NCI-H2107 treated with DMSO at 0.1 percent for 48 hours (cell line): ENCODE measurements at regions not wholly inside any gene's neighbourhood (a gene's known extent, or its start where the extent isn't known, plus 50 kb on each side); places are given as distances from the start of the nearest gene placed in this dataset.
"Not testable (repeated sequence)": the region's sequence is repeated elsewhere in the genome, so short reads cannot be mapped to it uniquely, and the experiment has no call there.

Experiments
- DNase-seq: peaks from one replicate; lab custom pipeline; 2025; ENCODE audit not compliant: unreplicated experiment; lab: John Stamatoyannopoulos, UW

GRCh38 chr13:102538938-102539337, 57.8 kb upstream of the TPP2 start:
- DNase-seq, result no peak

GRCh38 chr13:102536695-102537485, 59.9 kb upstream of the TPP2 start:
- no peak for DNase-seq

DNA sequence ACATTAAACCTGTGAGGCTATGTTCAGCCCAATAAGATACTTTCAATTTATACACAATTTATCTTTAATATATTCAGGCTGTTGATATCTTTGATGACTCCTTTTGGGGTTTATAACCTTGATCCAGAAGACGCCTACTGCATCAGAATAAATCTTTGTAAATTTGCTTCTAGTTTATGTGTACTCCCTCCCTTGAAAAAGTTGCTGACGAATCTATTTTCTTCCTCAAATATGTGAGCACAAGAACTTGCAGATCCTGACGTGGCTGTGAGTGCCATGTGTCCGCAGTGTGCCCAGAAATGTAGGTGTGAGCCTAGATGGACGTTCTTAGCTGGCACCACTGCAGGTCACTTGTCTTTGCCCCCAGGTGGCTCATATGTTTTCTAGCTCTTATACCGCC, 60.6 kb upstream of the TPP2 start:
- DNase-seq, result no peak

DNA sequence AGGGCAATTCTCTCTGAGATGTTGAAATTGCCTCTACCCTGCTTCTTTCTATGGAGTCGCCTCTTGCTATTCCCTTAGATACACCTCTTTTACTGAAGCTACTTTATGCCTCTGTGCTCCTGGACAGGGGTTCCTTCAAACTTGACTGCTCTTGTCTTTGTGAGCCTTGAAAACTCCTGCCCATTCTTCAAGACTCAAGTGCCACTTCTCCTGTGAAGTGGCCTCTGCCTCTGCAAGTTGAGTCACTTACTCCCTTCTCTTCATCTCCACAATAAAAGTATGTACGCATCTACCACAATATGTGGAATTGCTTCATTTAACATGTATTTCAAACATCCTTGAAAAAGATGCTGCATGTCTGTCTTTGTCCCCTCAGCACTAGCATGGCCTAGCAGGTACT, 66.0 kb upstream of the TPP2 start:
- DNase-seq, result no peak

- not testable (repeated sequence) for DNase-seq
Observed at GRCh38 chr13:102522251-102522650, 74.5 kb upstream of the TPP2 start.

- DNase-seq, result no peak
Observed at GRCh38 chr13:102517959-102518358, 78.8 kb upstream of the TPP2 start.

DNA sequence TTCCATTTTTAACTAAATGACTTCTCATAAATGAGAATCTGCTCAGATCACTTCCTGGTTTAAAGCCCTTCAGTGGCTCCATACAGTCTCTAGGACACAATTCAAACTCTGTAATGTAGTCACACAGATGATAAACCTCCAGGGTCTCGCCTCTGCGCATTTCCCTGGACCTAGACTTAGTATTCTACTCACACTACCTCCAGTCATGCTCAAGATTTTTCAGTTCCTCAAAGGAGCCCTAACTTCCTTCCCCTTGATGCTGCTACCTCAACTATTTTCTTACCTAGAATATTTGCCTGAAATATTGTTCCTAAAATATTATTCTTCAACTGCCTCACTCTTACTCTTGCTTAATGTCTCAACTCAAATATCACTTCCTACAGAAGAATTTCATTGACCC, 86.7 kb upstream of the TPP2 start:
- no peak for DNase-seq

DNA sequence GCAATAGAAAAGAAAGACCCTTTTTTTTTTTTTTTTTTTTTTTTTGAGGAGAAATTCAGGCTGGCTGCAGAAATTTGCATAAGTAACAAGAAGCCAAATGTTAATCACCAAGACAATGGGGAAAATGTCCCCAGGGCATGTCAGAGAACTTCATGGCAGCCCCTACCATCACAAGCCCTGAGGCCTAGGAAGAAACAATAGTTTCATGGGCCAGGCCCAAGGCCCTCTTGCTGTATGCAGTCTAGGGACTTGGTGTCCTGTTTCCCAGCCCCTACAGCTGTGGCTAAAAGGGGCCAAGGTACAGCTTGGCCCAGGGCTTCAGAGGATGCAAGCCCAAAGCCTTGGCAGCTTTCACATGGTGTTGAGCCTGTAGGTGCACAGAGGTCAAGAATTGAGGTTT, 88.4 kb upstream of the TPP2 start:
- no peak for DNase-seq

- no peak for DNase-seq
Observed at GRCh38 chr13:102504002-102504401, 92.8 kb upstream of the TPP2 start.

DNA sequence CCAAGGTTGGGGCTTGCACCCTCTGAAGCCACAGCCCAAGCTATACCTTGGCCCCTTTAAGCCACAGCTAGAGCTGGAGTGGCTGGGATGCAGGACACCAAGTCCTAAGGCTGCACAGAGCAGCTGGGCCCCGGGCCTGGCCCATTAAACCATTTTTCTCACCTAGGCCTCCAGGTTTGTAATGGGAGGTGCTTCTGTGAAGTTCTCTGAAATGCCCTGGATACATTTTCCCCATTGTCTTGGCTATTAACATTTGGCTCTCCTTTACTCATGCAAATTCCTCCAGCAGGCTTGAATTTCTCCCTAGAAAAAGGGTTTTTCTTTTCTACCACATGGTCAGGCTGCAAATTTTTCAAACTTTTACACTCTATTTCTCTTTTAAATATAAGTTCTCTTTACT, 93.8 kb upstream of the FGF14 start:
- DNase-seq, result no peak

GRCh38 chr13:102487330-102487729, 85.5 kb upstream of the FGF14 start:
- DNase-seq, result no peak

- DNase-seq, result peak; percentile 10
Observed at GRCh38 chr13:102484329-102484728, 82.5 kb upstream of the FGF14 start.

DNA sequence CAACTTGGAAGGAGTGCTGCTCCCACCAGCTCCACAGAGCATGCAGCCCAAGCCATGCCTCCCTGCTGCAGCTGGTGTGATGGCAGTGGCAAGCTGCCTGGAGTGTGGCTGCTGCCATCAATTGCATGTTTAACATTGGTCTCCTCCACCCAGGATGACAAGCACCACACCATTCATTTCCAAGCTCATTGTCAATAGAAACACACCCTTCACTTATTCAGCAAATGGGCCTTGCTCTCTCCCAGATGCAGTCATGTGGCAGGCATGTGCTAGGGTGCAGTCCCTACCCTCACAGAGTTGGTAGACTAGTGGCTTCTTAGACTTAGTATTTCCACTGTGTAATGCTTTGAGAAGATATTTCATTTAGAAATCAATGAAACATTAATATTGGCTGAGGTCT, 70.8 kb upstream of the FGF14 start:
- no peak for DNase-seq

- no peak for DNase-seq
Observed at GRCh38 chr13:102470283-102470917, 68.6 kb upstream of the FGF14 start.

GRCh38 chr13:102466610-102467190, 64.9 kb upstream of the FGF14 start:
- DNase-seq, result no peak

DNA sequence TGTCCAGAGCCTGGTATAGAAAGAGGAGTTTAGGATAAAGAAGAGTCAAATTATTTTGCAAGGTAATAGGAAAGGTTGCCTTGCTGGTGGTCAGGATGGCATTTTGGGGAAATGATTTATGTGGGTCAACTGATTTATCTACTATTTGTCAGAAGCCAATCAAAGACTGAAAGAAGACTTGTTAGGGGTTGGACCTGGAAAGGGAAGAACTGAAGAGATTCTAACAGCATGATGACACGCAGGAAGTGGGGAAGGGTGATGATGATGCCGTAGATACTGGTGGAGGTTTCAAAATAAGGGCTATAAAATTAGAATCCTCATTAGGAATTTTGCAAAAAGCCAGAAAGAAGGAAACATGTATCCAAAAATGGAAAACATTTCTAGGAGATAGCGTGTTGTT, 60.7 kb upstream of the FGF14 start:
- DNase-seq, result no peak

GRCh38 chr13:102461302-102461701, 59.5 kb upstream of the FGF14 start:
- DNase-seq, result no peak

- DNase-seq, result no peak
Observed at GRCh38 chr13:102460806-102461205, 59.0 kb upstream of the FGF14 start.

DNA sequence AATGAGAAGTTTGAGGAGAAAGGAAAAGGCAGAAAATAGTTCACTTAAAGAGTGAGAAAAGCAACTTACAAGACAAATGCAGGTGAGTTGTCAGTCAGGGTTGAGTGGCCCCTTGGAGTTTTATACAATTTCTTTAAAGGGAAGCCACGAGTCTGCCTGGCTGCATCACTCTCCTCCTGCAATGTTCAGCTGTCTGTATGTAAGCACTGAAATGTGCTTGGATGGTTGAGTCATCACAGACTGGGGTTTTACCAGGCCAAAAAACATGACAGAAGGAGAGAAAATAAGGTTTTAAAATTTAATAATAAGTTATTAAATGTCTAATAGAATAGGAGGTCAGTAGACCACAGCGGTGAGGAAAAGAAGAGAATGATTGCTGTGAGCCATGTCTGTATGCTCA, 51.0 kb upstream of the FGF14 start:
- DNase-seq, result no peak
